Immature natural killer cell (primary cell): ENCODE measurements at regions not wholly inside any gene's neighbourhood (a gene's known extent, or its start where the extent isn't known, plus 50 kb on each side); places are given as distances from the start of the nearest gene placed in this dataset.

ENCODE experiments used
- DNase-seq, 3 donors: peaks; one replicate each; pipeline ENCODE4 v3.0.0; 2022; ENCODE audit warnings: mixed read lengths in 1 of 3
- H3K27ac Mint-ChIP-seq, 6 donors: one replicate each; pipeline ENCODE4 v1.8.0; 2020; ENCODE audit warnings: mixed read lengths in 6 of 6, mild to moderate bottlenecking in 5 of 6, inconsistent platforms in 4 of 6, moderate library complexity in 3 of 6
- H3K27me3 Mint-ChIP-seq, 3 donors: one replicate each; pipeline ENCODE4 v1.8.0; 2020 to 2021; ENCODE audit warnings: low read depth in 3 of 3, mild to moderate bottlenecking in 3 of 3, mixed read lengths in 3 of 3, moderate library complexity in 3 of 3, inconsistent platforms in 1 of 3
- H3K36me3 Mint-ChIP-seq, 3 donors: one replicate each; pipeline ENCODE4 v1.8.0; 2020; ENCODE audit warnings: mixed read lengths in 3 of 3, inconsistent platforms in 2 of 3, mild to moderate bottlenecking in 2 of 3
- H3K4me1 Mint-ChIP-seq, 2 donors: one replicate each; pipeline ENCODE4 v1.8.0; 2020; ENCODE audit warnings: inconsistent platforms in 2 of 2, mild to moderate bottlenecking in 2 of 2, mixed read lengths in 2 of 2, moderate library complexity in 1 of 2
- H3K4me3 Mint-ChIP-seq, 5 donors: one replicate each; pipeline ENCODE4 v1.8.0; 2020; ENCODE audit warnings: mild to moderate bottlenecking in 5 of 5, mixed read lengths in 5 of 5, inconsistent platforms in 3 of 5, moderate library complexity in 3 of 5
- H3K9me3 Mint-ChIP-seq, 6 donors: one replicate each; pipeline ENCODE4 v1.8.0; 2020; ENCODE audit warnings: mild to moderate bottlenecking in 6 of 6, mixed read lengths in 6 of 6, inconsistent platforms in 4 of 6, moderate library complexity in 3 of 6

GRCh38 chr2:860259-860855 lies 90.3 kb upstream of the SNTG2 start:
- Mint-ChIP-seq H3K27me3 (peaks cover under 1 to 3% (median 3%) of the 10 kb centered on the region in 3 donors), H3K27ac (no peak overlapping the region), H3K36me3 (peaks cover 0 to under 1% (median 0%) of the 10 kb centered on the region in 3 donors), H3K4me1 (peaks cover 13 to 27% of the 10 kb centered on the region in 2 donors), H3K9me3 (peaks cover 0 to 6% (median 0%) of the 10 kb centered on the region in 6 donors), H3K4me3 (no peak overlapping the region)
- no peak for DNase-seq

GRCh38 chr2:858646-859045 lies 92.0 kb upstream of the SNTG2 start:
- Mint-ChIP-seq H3K9me3 (peaks cover 0 to 23% (median 3%) of the 10 kb centered on the region in 6 donors), H3K36me3 (peaks cover 0 to 11% (median 3%) of the 10 kb centered on the region in 3 donors), H3K4me3 (no peak overlapping the region), H3K27me3 (peaks cover 0 to 3% (median 1%) of the 10 kb centered on the region in 3 donors), H3K27ac (peak overlapping the region in 1 of 6 donors; percentile 5), H3K4me1 (peaks cover 27 to 44% of the 10 kb centered on the region in 2 donors)
- DNase-seq, result no peak

- H3K27ac Mint-ChIP-seq, result no peak overlapping the region
- DNase-seq, result no peak
Measured at GRCh38 chr2:857937-858336, 92.7 kb upstream of the SNTG2 start.

GRCh38 chr2:857081-857480 lies 93.6 kb upstream of the SNTG2 start:
- peaks cover 27 to 44% of the 10 kb centered on the region in 2 donors for H3K4me1 Mint-ChIP-seq
- H3K9me3 Mint-ChIP-seq, result peaks cover 0 to 23% (median 3%) of the 10 kb centered on the region in 6 donors
- no peak overlapping the region for H3K4me3 Mint-ChIP-seq
- peaks cover 0 to 11% (median 3%) of the 10 kb centered on the region in 3 donors for H3K36me3 Mint-ChIP-seq
- no peak overlapping the region for H3K27ac Mint-ChIP-seq
- DNase-seq, result no peak
- H3K27me3 Mint-ChIP-seq, result peaks cover 0 to 1% (median 1%) of the 10 kb centered on the region in 3 donors

More at GRCh38 chr2:857937-858336, 92.7 kb upstream of the SNTG2 start:
- Mint-ChIP-seq H3K4me1 (peaks cover 27 to 44% of the 10 kb centered on the region in 2 donors), H3K4me3 (no peak overlapping the region), H3K27me3 (peaks cover 0 to 1% (median 1%) of the 10 kb centered on the region in 3 donors), H3K9me3 (peaks cover 0 to 23% (median 3%) of the 10 kb centered on the region in 6 donors), H3K36me3 (peaks cover 0 to 11% (median 3%) of the 10 kb centered on the region in 3 donors)

- Mint-ChIP-seq H3K4me3 (peak overlapping the region in 1 of 5 donors; percentile 56), H3K27ac (peak overlapping the region in 1 of 6 donors; percentile 81), H3K4me1 (peaks cover 27 to 44% of the 10 kb centered on the region in 2 donors), H3K9me3 (peaks cover 0 to 23% (median 3%) of the 10 kb centered on the region in 6 donors), H3K36me3 (peaks cover 0 to 11% (median 3%) of the 10 kb centered on the region in 3 donors), H3K27me3 (peaks cover 0 to 1% (median 0%) of the 10 kb centered on the region in 3 donors)
- no peak for DNase-seq
Measured at GRCh38 chr2:856456-856855, 94.2 kb upstream of the SNTG2 start.

GRCh38 chr2:856041-856440 lies 94.6 kb upstream of the SNTG2 start:
- Mint-ChIP-seq H3K36me3 (peaks cover 0 to 11% (median 3%) of the 10 kb centered on the region in 3 donors), H3K27ac (peak overlapping the region in 1 of 6 donors; percentile 81), H3K9me3 (peaks cover 0 to 23% (median 3%) of the 10 kb centered on the region in 6 donors), H3K4me1 (peaks cover 27 to 44% of the 10 kb centered on the region in 2 donors), H3K4me3 (peak overlapping the region in 3 of 5 donors; percentile 5 to 94 (median 57)), H3K27me3 (peaks cover 0 to 1% (median 0%) of the 10 kb centered on the region in 3 donors)
- DNase-seq, result no peak

GRCh38 chr2:855177-855576 lies 95.5 kb upstream of the SNTG2 start:
- DNase-seq, result peak in 2 of 3 donors; percentile 39 to 50
- Mint-ChIP-seq H3K9me3 (peaks cover 0 to 23% (median 3%) of the 10 kb centered on the region in 6 donors), H3K4me1 (peaks cover 27 to 44% of the 10 kb centered on the region in 2 donors), H3K4me3 (peak overlapping the region in 4 of 5 donors; percentile 59 to 94 (median 70)), H3K27me3 (peaks cover 0 to 1% (median 0%) of the 10 kb centered on the region in 3 donors), H3K27ac (peak overlapping the region; percentile 63 to 81 (median 72)), H3K36me3 (peaks cover 0 to 11% (median 3%) of the 10 kb centered on the region in 3 donors)

- Mint-ChIP-seq H3K4me1 (peaks cover 27 to 44% of the 10 kb centered on the region in 2 donors), H3K27ac (peak overlapping the region in 4 of 6 donors; percentile 2 to 81 (median 47)), H3K36me3 (peaks cover 0 to 11% (median 3%) of the 10 kb centered on the region in 3 donors), H3K4me3 (peak overlapping the region in 4 of 5 donors; percentile 59 to 94 (median 70)), H3K9me3 (peaks cover 0 to 23% (median 3%) of the 10 kb centered on the region in 6 donors), H3K27me3 (peaks cover 0 to 1% (median 0%) of the 10 kb centered on the region in 3 donors)
- peak in 1 of 3 donors; percentile 23 for DNase-seq
Measured at GRCh38 chr2:854460-854859, 96.2 kb upstream of the SNTG2 start.

GRCh38 chr2:853203-853870 lies 97.3 kb upstream of the SNTG2 start:
- Mint-ChIP-seq H3K4me3 (no peak overlapping the region), H3K9me3 (peaks cover 0 to 23% (median 3%) of the 10 kb centered on the region in 6 donors), H3K4me1 (peaks cover 27 to 44% of the 10 kb centered on the region in 2 donors), H3K36me3 (peaks cover 0 to 11% (median 3%) of the 10 kb centered on the region in 3 donors), H3K27me3 (peaks cover 0 to 1% (median 0%) of the 10 kb centered on the region in 3 donors), H3K27ac (peak overlapping the region in 1 of 6 donors; percentile 25)
- no peak for DNase-seq

GRCh38 chr2:852168-852567 lies 98.5 kb upstream of the SNTG2 start:
- Mint-ChIP-seq H3K27ac (peak overlapping the region in 2 of 6 donors; percentile 16 to 25), H3K4me1 (peaks cover 27 to 36% of the 10 kb centered on the region in 2 donors), H3K27me3 (peaks cover 0 to 1% (median 0%) of the 10 kb centered on the region in 3 donors), H3K9me3 (peaks cover 0 to 23% (median 3%) of the 10 kb centered on the region in 6 donors), H3K4me3 (no peak overlapping the region), H3K36me3 (peaks cover 0 to 11% (median 3%) of the 10 kb centered on the region in 3 donors)
- no peak for DNase-seq

GRCh38 chr2:851680-852079 lies 99.0 kb upstream of the SNTG2 start:
- peaks cover 0 to 11% (median 3%) of the 10 kb centered on the region in 3 donors for H3K36me3 Mint-ChIP-seq
- peaks cover 0 to 23% (median 3%) of the 10 kb centered on the region in 6 donors for H3K9me3 Mint-ChIP-seq
- peaks cover 0 to 1% (median 0%) of the 10 kb centered on the region in 3 donors for H3K27me3 Mint-ChIP-seq
- no peak for DNase-seq
- H3K4me3 Mint-ChIP-seq, result no peak overlapping the region
- peak overlapping the region in 1 of 6 donors; percentile 16 for H3K27ac Mint-ChIP-seq
- H3K4me1 Mint-ChIP-seq, result peaks cover 25 to 31% of the 10 kb centered on the region in 2 donors

- peaks cover 0 to 1% (median 0%) of the 10 kb centered on the region in 3 donors for H3K27me3 Mint-ChIP-seq
- H3K36me3 Mint-ChIP-seq, result peaks cover 0 to 11% (median 3%) of the 10 kb centered on the region in 3 donors
- H3K4me1 Mint-ChIP-seq, result peaks cover 22 to 25% of the 10 kb centered on the region in 2 donors
- H3K4me3 Mint-ChIP-seq, result no peak overlapping the region
- DNase-seq, result no peak
- H3K27ac Mint-ChIP-seq, result no peak overlapping the region
- H3K9me3 Mint-ChIP-seq, result peaks cover 0 to 23% (median 3%) of the 10 kb centered on the region in 6 donors
Measured at GRCh38 chr2:851078-851477, 99.6 kb upstream of the SNTG2 start.

GRCh38 chr2:850429-850828 lies 100.2 kb upstream of the SNTG2 start:
- peaks cover 0 to 1% (median 0%) of the 10 kb centered on the region in 3 donors for H3K27me3 Mint-ChIP-seq
- H3K4me1 Mint-ChIP-seq, result peaks cover 15 to 18% of the 10 kb centered on the region in 2 donors
- H3K27ac Mint-ChIP-seq, result no peak overlapping the region
- no peak overlapping the region for H3K4me3 Mint-ChIP-seq
- peaks cover 0 to 11% (median 3%) of the 10 kb centered on the region in 3 donors for H3K36me3 Mint-ChIP-seq
- H3K9me3 Mint-ChIP-seq, result peaks cover 0 to 17% (median 3%) of the 10 kb centered on the region in 6 donors
- no peak for DNase-seq
